ENCODE measurements at regions not wholly inside any gene's neighbourhood (a gene's known extent, or its start where the extent isn't known, plus 50 kb on each side); places are given as distances from the start of the nearest gene placed in this dataset.
A peak's percentile ranks its signal among the peaks of the same experiment; 100 is the strongest.

DNA sequence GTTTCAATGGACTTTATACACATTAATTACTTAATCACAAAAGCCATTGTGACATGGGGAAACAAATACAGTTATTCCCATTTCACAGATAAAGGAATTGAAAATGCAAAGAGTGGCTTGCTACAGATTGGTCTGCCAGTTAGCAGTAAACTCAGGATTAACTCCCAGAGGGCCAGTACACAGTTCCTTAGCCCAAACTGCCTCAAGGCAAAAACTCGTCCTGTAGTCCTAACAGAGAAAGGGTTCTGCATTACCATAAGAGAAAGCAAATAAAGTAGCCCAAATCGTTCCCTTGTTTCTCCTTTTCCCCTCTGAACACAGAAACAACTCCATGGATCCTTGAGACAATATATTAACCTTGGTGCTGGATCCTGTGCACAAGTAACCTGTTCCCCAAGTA, 274.4 kb downstream of the LRIG3 start:
- no peak for DNase-seq (ENCODE audit: extremely low spot score, unreplicated experiment)
- Mint-ChIP-seq H3K27ac (ENCODE audit: unreplicated experiment) (peak overlapping the region; percentile 99), H3K4me1 (ENCODE audit: unreplicated experiment) (peaks cover 66% of the 10 kb centered on the region), H3K4me3 (ENCODE audit: unreplicated experiment) (no peak overlapping the region), H3K9me3 (ENCODE audit: unreplicated experiment) (no peaks in the 10 kb centered on the region), H3K27me3 (ENCODE audit: unreplicated experiment) (no peaks in the 10 kb centered on the region), H3K36me3 (ENCODE audit: unreplicated experiment) (no peaks in the 10 kb centered on the region)
- TF ChIP-seq, protein P1, sequence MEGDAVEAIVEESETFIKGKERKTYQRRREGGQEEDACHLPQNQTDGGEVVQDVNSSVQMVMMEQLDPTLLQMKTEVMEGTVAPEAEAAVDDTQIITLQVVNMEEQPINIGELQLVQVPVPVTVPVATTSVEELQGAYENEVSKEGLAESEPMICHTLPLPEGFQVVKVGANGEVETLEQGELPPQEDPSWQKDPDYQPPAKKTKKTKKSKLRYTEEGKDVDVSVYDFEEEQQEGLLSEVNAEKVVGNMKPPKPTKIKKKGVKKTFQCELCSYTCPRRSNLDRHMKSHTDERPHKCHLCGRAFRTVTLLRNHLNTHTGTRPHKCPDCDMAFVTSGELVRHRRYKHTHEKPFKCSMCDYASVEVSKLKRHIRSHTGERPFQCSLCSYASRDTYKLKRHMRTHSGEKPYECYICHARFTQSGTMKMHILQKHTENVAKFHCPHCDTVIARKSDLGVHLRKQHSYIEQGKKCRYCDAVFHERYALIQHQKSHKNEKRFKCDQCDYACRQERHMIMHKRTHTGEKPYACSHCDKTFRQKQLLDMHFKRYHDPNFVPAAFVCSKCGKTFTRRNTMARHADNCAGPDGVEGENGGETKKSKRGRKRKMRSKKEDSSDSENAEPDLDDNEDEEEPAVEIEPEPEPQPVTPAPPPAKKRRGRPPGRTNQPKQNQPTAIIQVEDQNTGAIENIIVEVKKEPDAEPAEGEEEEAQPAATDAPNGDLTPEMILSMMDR (IDR thresholded peaks at IDR 0.05): no peak

DNA sequence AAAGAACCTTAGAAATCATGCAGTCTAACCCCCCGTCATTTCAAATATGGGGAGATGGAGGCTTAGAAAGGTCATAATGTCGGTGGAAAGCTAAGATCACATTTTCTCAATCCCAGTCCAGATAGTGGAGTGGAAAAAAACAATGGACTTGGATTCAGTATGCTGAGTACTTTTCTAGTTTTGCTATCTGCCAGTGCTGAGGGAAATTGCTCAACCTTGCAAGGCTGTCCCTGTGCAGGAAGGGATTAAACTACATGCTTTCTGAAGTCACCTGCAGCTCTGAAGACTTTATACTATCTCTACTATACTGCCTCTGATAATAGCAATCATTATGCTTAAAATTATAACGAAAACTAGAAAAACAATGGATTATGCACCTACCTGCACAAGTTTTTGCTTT, 272.8 kb downstream of the LRIG3 start:
- Mint-ChIP-seq H3K27ac (ENCODE audit: unreplicated experiment) (peak overlapping the region; percentile 99), H3K27me3 (ENCODE audit: unreplicated experiment) (no peaks in the 10 kb centered on the region), H3K4me3 (ENCODE audit: unreplicated experiment) (peak overlapping the region; percentile 46), H3K36me3 (ENCODE audit: unreplicated experiment) (peaks cover 2% of the 10 kb centered on the region), H3K9me3 (ENCODE audit: unreplicated experiment) (no peaks in the 10 kb centered on the region), H3K4me1 (ENCODE audit: unreplicated experiment) (peaks cover 62% of the 10 kb centered on the region)
- TF ChIP-seq, protein P1 (IDR thresholded peaks at IDR 0.05): no peak
- DNase-seq (ENCODE audit: extremely low spot score, unreplicated experiment): no peak

DNA sequence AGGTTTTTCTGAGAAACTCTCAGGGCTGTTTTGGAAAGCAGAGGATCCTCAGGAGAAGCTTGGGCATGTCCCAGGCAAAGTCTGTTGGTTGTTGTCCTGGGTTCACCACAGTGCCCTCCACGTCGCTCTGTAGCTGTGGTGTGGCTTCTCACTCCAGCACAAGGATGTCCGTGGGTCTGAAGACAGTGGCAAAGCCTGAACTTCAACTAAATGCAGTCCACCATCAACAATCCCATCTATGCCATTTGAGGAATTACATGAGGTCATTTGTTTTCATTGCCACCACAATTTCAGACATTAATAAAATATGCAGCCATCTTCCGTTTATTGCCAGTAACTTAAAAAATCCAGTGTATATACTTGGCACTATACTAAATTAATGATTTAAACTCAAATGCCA, 272.1 kb downstream of the LRIG3 start:
- TF ChIP-seq, protein P1 (IDR thresholded peaks at IDR 0.05): no peak
- no peak for DNase-seq (ENCODE audit: extremely low spot score, unreplicated experiment)
- Mint-ChIP-seq H3K27ac (ENCODE audit: unreplicated experiment) (peak overlapping the region; percentile 99), H3K9me3 (ENCODE audit: unreplicated experiment) (no peaks in the 10 kb centered on the region), H3K4me1 (ENCODE audit: unreplicated experiment) (peaks cover 61% of the 10 kb centered on the region), H3K4me3 (ENCODE audit: unreplicated experiment) (peak overlapping the region; percentile 46), H3K36me3 (ENCODE audit: unreplicated experiment) (peaks cover 5% of the 10 kb centered on the region), H3K27me3 (ENCODE audit: unreplicated experiment) (no peaks in the 10 kb centered on the region)

DNA sequence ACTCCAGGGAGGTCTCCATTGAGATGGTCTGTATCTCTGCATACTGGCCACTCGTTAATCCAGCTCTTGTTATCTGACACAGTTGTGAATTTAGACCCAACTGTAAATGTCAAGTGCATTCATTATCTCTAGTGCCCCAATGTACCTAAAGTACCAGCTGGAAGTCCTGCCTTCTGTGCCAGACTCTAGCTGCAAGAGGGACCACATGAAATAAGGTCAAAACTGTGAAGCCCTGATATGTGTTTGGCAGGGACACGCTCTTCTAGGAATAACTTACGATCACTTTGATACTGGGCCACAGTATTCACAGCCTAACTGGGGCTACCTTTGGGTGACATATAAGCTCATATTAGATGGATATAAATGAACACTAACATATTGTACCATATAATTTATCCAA, 268.5 kb downstream of the LRIG3 start:
- Mint-ChIP-seq H3K27me3 (ENCODE audit: unreplicated experiment) (no peaks in the 10 kb centered on the region), H3K27ac (ENCODE audit: unreplicated experiment) (no peak overlapping the region), H3K4me3 (ENCODE audit: unreplicated experiment) (no peak overlapping the region), H3K9me3 (ENCODE audit: unreplicated experiment) (no peaks in the 10 kb centered on the region), H3K36me3 (ENCODE audit: unreplicated experiment) (peaks cover 9% of the 10 kb centered on the region), H3K4me1 (ENCODE audit: unreplicated experiment) (peaks cover 49% of the 10 kb centered on the region)
- TF ChIP-seq, protein P1 (IDR thresholded peaks at IDR 0.05): no peak
- no peak for DNase-seq (ENCODE audit: extremely low spot score, unreplicated experiment)

DNA sequence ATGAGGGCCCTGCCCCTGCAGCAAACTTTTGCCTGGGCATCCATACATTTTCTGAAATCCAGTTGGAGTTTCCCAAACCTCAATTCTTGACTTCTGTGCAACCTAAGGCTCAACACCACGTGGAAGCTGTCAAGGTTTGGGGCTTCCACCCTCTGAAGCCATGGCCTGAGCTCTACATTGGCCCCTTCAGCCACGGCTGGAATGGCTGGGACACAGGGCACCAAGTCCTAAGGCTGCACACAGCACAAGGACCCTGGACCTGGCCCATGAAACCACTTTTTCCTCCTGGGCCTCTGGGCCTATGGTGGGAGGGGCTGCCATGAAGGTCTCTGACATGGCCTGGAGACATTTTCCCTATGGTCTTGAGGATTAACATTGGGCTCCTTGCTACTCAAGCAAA, 266.3 kb downstream of the LRIG3 start:
- Mint-ChIP-seq H3K4me3 (ENCODE audit: unreplicated experiment) (no peak overlapping the region), H3K9me3 (ENCODE audit: unreplicated experiment) (peaks cover 3% of the 10 kb centered on the region), H3K27me3 (ENCODE audit: unreplicated experiment) (no peaks in the 10 kb centered on the region), H3K27ac (ENCODE audit: unreplicated experiment) (no peak overlapping the region), H3K36me3 (ENCODE audit: unreplicated experiment) (peaks cover 13% of the 10 kb centered on the region), H3K4me1 (ENCODE audit: unreplicated experiment) (peaks cover 44% of the 10 kb centered on the region)
- DNase-seq (ENCODE audit: extremely low spot score, unreplicated experiment): no peak
- TF ChIP-seq, protein P1 (IDR thresholded peaks at IDR 0.05): no peak

Measured in osteocyte (in vitro differentiated cells).